ENCODE measurements at regions not wholly inside any gene's neighbourhood (a gene's known extent, or its start where the extent isn't known, plus 50 kb on each side); places are given as distances from the start of the nearest gene placed in this dataset.

DNA sequence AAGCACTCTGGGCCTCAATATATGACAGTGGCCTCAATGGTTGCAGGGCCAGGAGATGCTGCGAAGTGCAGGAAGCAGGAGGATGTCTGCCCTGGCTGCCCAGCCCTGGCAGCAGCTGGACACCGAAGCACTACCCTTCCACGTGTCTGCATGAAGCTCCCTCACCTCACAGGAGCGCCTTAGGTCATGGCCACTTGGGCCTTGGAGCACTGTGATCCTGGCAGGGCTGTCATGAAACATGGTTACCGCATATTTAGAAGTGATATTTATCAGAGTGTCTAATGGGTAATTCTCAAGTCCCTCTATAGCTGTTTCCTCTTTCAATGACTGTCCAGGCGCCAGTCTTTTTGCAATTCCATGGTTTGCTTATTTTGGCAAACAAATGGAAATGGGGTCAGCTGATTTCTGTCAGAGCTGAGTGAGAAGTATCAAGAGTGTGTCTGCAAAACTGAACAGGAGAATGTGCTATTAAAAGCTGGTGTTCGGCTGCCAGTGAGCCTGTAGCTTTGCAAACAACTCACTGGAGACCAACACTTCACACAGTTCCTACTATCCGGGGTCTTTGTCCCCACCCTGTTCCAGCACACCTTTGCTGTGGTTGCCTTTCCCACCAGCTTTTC lies 285.9 kb downstream of the KIF4B start:
- H3K27me3 ChIP-seq (replicated peaks): no peaks in the 10 kb centered on the region
- DNase-seq: no peak
- no peak overlapping the region for H3K4me3 ChIP-seq (ENCODE audit: low read depth, low read length)
- TF ChIP-seq CTCF (IDR thresholded peaks at IDR 0.05; ENCODE audit: low read depth, low read length, missing control alignments): no peak
- no peak overlapping the region for H3K27ac ChIP-seq
- no peaks in the 10 kb centered on the region for H3K36me3 ChIP-seq (replicated peaks)
- in situ Hi-C loops (cut with HindIII; ENCODE audit: low pct_ligation_motif_present, low sequenced_read_pairs): no loop called here

DNA sequence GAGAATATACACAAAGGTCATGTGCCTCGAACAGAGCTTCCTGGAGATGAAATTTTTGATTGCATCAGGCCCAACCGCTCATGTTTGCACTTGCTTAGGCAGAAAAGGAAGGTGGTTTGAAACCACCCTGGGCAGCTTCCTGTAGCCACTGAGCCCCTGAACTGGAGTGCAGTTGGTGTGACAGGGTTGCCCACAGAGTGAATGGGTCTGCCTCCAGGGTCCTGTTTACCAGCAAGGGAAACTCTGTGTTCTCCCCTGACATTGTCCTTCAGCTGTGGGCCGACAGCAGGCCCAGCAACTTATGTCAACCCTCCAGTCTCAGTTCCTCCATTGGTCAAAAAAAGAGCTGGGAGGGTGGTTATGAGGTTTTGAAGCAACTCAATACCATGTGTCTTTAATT lies 289.6 kb downstream of the KIF4B start:
- in situ Hi-C loops (cut with HindIII; ENCODE audit: low pct_ligation_motif_present, low sequenced_read_pairs): no loop called here
- Histone ChIP-seq H3K27ac (no peak overlapping the region), H3K27me3 (replicated peaks) (no peaks in the 10 kb centered on the region), H3K36me3 (replicated peaks) (no peaks in the 10 kb centered on the region), H3K4me3 (ENCODE audit: low read depth, low read length) (no peak overlapping the region)
- no peak for DNase-seq
- TF ChIP-seq CTCF (IDR thresholded peaks at IDR 0.05; ENCODE audit: low read depth, low read length, missing control alignments): no peak

- H3K27ac ChIP-seq: no peak overlapping the region
- in situ Hi-C loops (cut with HindIII; ENCODE audit: low pct_ligation_motif_present, low sequenced_read_pairs): no loop called here
- H3K4me3 ChIP-seq (ENCODE audit: low read depth, low read length): no peak overlapping the region
- no peaks in the 10 kb centered on the region for H3K27me3 ChIP-seq (replicated peaks)
- no peak for DNase-seq
- TF ChIP-seq CTCF (IDR thresholded peaks at IDR 0.05; ENCODE audit: low read depth, low read length, missing control alignments): no peak
- H3K36me3 ChIP-seq (replicated peaks): no peaks in the 10 kb centered on the region
These were observed 293.7 kb downstream of the KIF4B start for GRCh38 chr5:155307229-155307628.

GRCh38 chr5:155308289-155308688 lies 294.7 kb downstream of the KIF4B start:
- Histone ChIP-seq H3K27me3 (replicated peaks) (no peaks in the 10 kb centered on the region), H3K36me3 (replicated peaks) (no peaks in the 10 kb centered on the region), H3K4me3 (ENCODE audit: low read depth, low read length) (no peak overlapping the region), H3K27ac (no peak overlapping the region)
- no peak for TF ChIP-seq CTCF (IDR thresholded peaks at IDR 0.05; ENCODE audit: low read depth, low read length, missing control alignments)
- no peak for DNase-seq
- in situ Hi-C loops (cut with HindIII; ENCODE audit: low pct_ligation_motif_present, low sequenced_read_pairs): no loop called here

GRCh38 chr5:155309021-155309746 lies 295.6 kb downstream of the KIF4B start:
- TF ChIP-seq CTCF (IDR thresholded peaks at IDR 0.05; ENCODE audit: low read depth, low read length, missing control alignments): no peak
- Histone ChIP-seq H3K36me3 (replicated peaks) (no peaks in the 10 kb centered on the region), H3K4me3 (ENCODE audit: low read depth, low read length) (no peak overlapping the region), H3K27ac (no peak overlapping the region), H3K27me3 (replicated peaks) (no peaks in the 10 kb centered on the region)
- DNase-seq: no peak
- in situ Hi-C loops (cut with HindIII; ENCODE audit: low pct_ligation_motif_present, low sequenced_read_pairs): no loop called here
